SH-SY5Y (cell line): ENCODE measurements at regions not wholly inside any gene's neighbourhood (a gene's known extent, or its start where the extent isn't known, plus 50 kb on each side); places are given as distances from the start of the nearest gene placed in this dataset.

Experiments used
- GATA2 ChIP-seq: IDR thresholded peaks from 2 replicates; pipeline ENCODE4 v1.6.1; 2011; ENCODE audit warnings: mild to moderate bottlenecking, low read depth, low read length
- GATA3 ChIP-seq: IDR thresholded peaks from 2 replicates; pipeline ENCODE4 v1.6.1; 2011; ENCODE audit warnings: low read depth, mild to moderate bottlenecking, low read length, moderate library complexity

DNA sequence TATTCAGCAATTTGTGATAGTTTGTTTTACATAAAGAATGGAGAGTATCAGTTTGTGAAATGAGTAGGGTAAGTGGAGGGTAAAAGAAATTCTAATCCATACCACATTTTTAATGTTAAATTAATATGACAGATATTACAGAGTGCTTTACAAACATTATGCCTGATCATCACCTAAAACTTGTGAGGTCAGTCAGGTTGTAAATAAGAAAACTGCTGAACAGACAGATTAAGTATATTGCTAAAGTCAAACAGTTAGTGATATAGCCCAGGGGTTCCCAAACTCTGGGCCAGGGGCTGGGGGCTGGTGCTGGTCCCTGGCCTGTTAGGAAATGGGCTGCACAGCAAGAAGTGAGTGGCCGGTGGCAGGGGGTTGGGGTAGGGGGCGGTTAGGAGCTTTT is 273.6 kb downstream of the TRAM1L1 start:
- no peak for TF ChIP-seq GATA3
- no peak for TF ChIP-seq GATA2

DNA sequence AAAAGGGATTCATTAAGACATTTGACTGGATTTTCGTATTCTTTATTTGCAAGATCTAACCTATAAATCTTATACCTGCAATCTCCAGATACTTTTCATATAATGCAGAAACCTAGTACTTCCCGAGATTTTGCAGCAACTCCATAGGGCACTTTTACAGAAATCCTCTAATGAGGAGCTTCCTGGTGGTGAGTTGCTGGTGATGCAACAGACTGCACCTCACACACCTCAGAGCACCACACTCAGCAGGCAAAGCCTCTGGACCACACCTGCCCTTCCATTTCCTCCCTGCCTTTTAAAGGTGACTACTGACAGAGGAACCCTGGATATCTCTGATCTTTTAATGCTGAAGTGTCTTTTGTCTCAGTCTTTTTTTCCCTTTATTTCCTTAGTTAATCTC is 289.4 kb downstream of the TRAM1L1 start:
- no peak for TF ChIP-seq GATA2
- TF ChIP-seq GATA3 = no peak

DNA sequence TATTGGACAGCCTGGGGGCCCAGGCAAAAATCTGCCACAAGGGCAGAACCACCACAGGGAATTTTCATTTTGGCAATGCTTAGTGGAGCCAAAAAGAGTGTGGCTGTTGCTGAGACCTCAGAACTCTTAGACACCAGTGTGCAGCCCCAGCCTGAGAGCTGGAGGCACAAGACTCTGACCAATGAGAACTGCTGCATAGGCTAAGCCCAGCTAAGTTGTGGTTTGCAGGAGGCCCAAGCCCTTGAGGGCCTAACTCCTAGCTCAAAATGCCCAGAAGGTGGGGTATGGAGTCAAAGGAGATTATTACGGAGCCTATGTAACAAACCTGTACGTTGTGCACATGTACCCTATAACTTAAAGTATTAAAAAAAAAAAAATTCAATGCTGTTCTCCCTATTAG is 296.7 kb downstream of the TRAM1L1 start:
- no peak for TF ChIP-seq GATA3
- TF ChIP-seq GATA2 = no peak

DNA sequence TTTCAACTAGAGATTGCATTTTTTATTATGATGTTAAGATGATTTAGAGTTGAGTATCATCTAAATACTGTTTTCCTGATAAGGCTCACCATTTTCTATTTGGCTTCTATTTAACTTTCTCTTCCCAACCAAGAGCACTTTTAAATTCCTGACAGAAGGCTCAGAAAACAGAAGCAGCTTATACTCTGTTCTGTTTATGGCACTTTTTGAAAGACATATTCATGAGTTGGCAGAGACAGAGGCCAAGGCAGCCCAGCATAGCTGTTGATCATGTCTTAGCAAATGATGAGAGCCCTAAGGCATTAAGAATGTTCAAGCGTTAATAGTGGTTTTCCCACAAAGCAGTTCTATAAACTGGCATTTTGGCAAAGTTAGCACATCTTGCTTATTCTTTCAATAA is 330.3 kb downstream of the TRAM1L1 start:
- no peak for TF ChIP-seq GATA2

DNA sequence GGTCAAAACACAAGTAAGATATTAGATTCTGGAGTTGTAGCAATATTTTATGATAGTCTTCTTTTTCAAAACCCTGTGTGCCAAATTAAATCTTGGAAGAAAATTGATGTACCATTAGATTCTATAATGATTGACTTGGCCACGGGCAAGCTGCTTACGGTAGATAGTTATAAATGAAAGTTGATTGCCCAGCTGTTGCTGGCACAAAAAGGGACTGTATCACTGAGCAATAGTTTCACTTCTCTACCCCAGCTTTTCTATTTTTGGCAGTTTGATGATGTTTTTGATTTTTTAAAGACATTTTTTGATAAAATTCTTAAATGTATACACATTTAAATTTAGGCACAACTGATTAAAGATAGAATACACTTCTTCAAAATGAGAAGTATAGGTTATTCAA is 333.3 kb downstream of the TRAM1L1 start:
- TF ChIP-seq GATA3 (no peak), GATA2 (no peak)

DNA sequence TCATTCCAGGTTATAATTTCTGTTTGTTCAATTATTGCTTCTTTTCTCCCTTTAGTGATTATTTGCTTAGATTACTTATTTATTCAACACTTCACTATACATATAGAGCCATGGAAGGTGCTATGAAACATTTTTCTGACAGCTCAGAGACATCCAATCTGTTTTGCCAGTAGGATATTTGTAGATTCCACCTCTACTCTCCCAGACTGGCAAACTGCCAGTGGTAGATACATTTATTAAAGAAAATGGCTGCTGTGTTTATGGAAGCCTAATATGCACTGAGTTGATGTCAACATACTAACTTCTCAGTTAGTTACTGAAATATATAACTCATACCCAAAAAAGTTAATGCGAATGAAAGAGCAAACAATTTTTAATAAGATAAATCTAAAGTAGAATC is 348.6 kb downstream of the TRAM1L1 start:
- TF ChIP-seq GATA2 (no peak), GATA3 (no peak)

DNA sequence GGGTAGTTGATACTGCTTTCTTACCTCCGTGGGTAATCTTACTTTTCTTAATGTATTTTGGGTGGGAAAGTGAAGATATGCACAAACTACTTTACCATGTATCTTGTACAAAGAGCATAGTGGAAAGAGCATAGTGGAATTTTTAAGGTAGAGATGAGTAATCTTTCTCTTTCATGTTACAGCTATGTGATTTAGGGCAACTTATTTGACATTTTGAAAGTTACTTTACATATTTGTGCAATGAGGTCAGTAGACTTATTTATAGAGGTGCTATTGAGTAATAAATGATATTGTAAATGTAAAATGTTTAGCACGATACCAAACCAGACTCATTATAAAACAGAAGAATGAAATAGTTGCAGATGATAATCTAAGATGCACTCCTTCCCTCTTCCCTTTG is 351.2 kb downstream of the TRAM1L1 start:
- TF ChIP-seq GATA3 (no peak), GATA2 (no peak)

DNA sequence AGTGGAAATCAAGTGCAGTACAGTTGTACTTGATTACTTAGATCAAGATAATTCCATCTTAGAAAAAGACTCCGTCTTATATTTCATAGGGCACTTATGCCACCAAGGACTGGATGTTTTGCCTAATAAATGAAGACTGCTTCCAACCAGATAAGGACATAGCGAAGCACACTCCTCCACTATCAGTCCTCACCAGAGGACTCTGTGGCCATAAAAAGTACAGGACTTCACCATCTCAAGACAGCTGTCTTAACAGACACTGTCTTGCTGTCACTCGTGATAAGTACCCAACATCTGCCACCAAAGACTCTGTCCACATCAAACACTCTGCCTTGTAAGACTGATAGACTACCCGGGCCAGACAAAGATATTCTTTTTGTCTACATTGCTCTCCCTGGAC is 352.0 kb downstream of the TRAM1L1 start:
- TF ChIP-seq GATA3 (no peak), GATA2 (no peak)

DNA sequence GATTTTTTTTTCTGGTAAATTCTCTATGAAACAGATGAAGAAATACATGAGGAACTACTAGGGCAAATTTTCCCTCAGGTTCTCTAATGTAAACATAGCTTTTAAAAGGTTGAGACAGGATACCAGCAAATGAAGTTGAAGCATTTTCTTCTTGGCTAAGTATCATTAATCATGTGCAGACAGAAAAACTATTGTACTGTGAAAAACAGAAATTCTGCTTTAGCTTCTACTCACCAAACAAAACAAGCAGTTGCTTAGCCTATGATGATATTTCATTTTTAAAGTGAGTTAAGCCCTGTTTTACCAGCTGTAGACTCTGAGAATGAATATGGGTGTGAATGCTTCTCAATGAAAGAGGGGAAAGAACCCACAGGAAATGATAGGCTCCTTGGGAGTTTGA is 358.9 kb downstream of the TRAM1L1 start:
- TF ChIP-seq GATA3 (no peak), GATA2 (no peak)

DNA sequence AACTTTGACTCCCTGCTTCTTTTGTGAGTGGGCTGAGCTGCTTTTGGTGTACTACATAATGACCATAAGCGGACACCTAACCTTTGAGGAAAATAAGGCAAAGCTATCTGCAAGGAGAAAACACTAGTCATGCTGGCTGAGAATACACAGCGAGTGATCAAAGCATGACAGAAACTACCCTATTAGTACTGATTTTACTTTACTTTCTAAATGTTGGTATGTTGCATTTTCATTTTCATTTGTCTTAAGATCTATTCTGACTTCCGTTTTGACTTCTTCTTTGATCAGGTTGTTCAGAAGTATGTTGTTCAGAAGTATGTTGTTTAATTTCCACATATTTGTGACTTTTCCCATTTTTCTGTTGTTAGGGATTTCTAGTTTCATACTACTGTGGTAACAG is 361.1 kb downstream of the TRAM1L1 start:
- no peak for TF ChIP-seq GATA3
- TF ChIP-seq GATA2 = no peak

DNA sequence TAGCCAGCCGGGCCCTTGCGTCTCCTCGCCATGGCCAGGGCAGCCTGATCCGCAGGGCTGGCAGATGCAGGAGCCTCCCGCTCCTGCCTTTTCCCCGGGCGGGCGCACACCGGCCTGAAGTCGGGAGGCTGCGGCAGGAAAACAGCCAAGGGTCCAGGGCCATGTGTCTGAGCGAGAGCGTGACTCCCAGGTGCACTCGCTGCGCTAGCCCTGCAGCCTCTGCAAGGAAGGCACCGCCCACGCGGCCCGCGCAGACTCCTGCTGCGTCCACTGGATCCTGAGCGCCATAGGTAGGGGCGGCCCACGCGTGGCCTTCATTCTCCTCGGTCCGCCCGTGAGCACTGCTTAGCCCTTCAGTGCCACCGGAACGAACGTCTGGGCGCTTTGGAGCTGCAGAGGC is 379.9 kb downstream of the TRAM1L1 start:
- TF ChIP-seq GATA3 (no peak), GATA2 (no peak)

DNA sequence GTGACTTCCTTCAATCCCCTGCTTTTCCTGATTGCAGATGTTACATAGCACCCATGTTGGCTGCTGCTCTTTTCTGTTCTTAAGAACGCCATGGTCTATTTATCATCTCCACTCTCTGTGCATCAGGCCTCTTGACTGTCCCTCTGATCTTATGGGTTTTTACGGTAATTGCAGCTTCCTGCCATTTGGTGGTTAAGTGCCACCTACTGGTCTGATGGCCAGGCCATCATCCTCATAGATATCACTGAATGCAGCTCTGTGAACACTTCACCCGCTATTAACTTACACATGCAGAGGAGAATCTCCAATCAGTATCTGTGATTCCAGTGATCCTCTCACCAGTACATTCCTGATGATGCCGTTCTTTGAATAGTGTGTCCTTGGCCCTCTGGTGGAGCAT is 382.4 kb downstream of the TRAM1L1 start:
- TF ChIP-seq GATA2 (no peak), GATA3 (no peak)

DNA sequence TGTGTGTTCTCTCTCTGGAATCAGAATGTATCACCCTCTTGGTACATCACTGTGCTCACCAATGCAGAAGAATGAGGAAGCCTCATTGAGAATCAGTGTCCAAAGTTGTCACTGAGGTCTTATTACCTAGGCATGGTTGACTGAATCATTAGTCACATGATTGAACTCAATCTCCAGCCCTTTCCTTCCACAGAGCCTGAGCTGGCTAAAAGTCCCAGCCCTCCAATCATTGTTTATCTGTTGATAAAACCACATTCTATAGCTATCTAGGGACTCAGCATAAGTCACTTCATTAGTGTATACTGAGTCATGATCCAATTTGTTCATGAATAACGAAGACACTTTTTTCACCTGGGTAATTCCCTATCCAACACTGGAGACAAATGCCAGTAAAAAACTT is 396.8 kb downstream of the TRAM1L1 start:
- no peak for TF ChIP-seq GATA3
- no peak for TF ChIP-seq GATA2

DNA sequence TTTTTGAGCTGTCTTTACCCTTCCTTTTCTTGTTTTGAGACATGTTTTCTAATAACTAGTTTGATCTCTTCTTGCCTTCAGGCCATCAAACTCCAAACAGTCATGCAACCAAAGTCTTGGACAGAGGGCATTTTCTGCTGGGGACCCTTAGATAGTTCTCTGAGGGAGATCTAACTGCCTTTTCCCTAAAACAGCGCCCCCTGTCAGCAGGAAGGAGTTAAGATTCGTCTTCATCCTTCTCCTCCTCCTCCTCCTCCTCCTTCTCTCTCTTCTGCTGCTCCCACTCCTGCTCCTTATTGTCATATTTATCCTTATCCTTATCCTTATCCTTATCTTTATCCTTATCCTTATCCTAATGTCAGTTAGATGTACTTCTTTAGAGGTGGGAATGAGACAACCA is 417.2 kb downstream of the TRAM1L1 start:
- TF ChIP-seq GATA3 = no peak
- no peak for TF ChIP-seq GATA2

DNA sequence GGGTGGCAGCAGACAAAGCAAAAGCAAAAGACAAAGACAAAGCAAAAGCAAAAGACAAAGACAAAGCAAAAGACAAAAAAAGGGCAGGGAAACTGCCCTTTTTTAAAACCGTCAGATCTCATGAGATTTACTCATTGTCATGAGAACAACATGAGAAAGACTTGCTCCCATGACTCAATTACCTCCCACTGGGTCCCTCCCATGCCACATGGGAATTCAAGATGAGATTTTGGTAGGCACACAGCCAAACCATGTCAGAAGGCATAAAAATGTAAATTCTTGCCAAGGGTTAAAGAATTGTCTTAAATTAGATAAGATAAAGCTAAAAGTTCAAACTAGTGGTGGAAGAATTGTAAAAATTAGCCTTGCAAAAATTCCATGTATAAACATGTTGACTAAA is 419.7 kb downstream of the TRAM1L1 start:
- TF ChIP-seq GATA2 (no peak), GATA3 (no peak)

DNA sequence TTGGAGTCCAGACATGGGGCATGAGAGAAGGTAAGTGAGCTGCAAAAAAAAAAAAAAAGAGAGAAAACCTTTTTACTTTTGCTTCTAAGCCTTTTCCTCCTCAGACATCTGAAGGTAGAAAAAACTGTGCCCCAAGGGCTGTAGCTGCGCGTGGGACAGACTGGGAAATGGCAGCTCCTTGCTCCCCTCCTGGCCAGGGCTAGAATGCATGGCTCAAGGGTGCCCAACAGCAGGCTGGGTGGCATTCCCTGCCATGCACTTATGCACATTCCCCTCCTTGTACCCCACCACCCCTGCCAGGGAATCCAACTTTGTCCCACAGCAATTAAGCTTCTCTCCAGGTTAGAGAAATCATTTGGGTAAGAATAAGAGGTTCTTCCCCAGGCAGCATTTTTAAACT is 421.2 kb downstream of the TRAM1L1 start:
- TF ChIP-seq GATA3 (no peak), GATA2 (no peak)
